Mammary epithelial cell (primary cell): ENCODE measurements at regions not wholly inside any gene's neighbourhood (a gene's known extent, or its start where the extent isn't known, plus 50 kb on each side); places are given as distances from the start of the nearest gene placed in this dataset.

Experiments
- CTCF ChIP-seq, 2 donors: IDR thresholded peaks in 1 of 2; conservative IDR thresholded peaks in 1 of 2; 2 replicates each; pipeline ENCODE4 v1.5.1; 2011 to 2012; ENCODE audit warnings: inconsistent platforms in 2 of 2, low read length in 2 of 2, mild to moderate bottlenecking in 2 of 2, control low read depth in 1 of 2, low read depth in 1 of 2; ENCODE audit not compliant: insufficient read depth in 1 of 2; ENCODE audit errors: extremely low read depth in 1 of 2
- EZH2 ChIP-seq: IDR thresholded peaks from 2 replicates; pipeline ENCODE4 v1.6.1; 2012; ENCODE audit warnings: low read length, inconsistent platforms, borderline replicate concordance

- no peak for TF ChIP-seq CTCF (conservative IDR thresholded peaks at IDR 0.05 in 1 of 2, IDR thresholded peaks at IDR 0.05 in 1 of 2; ENCODE audit: extremely low read depth in 1 of 2, insufficient read depth in 1 of 2, low read depth in 1 of 2, low read length in 2 of 2)
- no peak for TF ChIP-seq EZH2
Measured at GRCh38 chr2:34936089-34936488, 1337.0 kb upstream of the FAM98A start.
